NCI-H510A (cell line): ENCODE measurements at regions not wholly inside any gene's neighbourhood (a gene's known extent, or its start where the extent isn't known, plus 50 kb on each side); places are given as distances from the start of the nearest gene placed in this dataset.

Experiments used
- DNase-seq: peaks from one replicate; lab custom pipeline; 2025; lab: John Stamatoyannopoulos, UW

DNA sequence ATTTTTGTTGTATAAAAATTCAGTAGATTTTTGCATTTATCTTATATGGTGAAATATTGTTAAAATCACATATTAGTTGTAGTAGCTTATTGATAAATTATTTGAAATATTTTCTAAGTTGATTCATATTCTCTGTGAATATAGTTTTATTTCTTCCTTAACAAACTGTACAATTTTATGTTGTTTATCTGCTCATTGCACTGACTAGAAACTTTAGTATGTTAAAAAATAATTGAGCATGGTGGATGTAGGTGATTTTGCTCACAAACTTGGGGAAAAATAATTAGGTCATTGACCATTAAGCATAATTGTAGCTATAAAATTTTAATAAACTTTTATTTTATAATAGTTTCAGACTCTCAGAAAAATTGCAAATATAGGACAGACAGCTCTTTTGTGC, 1445.3 kb upstream of the MIR17HG start:
- no peak for DNase-seq

GRCh38 chr13:89903115-89903514, 1444.4 kb upstream of the MIR17HG start:
- DNase-seq: no peak

- DNase-seq: no peak
Measured at GRCh38 chr13:89910166-89910565, 1437.3 kb upstream of the MIR17HG start.

GRCh38 chr13:89916551-89916950, 1430.9 kb upstream of the MIR17HG start:
- no peak for DNase-seq

DNA sequence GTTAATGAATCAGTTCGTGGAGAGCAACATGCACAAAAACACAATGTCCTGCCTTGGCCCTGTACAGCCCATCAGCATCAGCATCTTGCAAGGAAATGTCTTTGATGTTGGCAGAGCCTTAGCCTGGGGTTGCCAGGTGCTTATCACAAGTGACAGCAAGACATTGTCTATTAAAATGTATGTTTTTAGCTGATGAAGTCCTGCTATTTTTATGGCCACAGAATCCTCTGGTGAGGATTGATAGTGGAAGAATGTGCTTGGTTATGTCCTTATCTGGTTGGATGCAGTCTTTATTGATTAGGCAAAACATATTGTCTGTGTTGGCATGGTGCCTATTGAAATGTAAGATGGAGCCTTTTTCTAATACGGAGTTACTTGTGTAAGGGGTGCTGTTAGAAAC, 1427.0 kb upstream of the MIR17HG start:
- DNase-seq: no peak

DNA sequence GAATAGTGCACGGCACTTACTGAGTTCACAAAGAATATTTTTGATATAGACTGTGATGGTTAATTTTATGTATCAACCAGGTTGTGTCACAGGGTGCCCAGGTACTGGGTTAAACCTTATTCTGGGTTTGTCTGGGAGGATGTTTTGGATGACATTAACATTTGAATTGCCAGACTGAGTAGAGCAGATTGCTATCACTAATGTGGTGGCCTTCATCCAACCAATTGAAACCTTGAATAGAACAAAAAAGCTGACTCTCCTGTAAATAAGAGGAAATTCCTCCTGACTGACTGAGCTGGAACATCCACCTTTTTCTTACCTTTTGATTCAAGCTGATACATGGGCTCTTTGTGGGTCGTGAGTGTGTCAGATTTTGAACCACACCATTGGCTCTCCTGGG, 1424.4 kb upstream of the MIR17HG start:
- no peak for DNase-seq

DNA sequence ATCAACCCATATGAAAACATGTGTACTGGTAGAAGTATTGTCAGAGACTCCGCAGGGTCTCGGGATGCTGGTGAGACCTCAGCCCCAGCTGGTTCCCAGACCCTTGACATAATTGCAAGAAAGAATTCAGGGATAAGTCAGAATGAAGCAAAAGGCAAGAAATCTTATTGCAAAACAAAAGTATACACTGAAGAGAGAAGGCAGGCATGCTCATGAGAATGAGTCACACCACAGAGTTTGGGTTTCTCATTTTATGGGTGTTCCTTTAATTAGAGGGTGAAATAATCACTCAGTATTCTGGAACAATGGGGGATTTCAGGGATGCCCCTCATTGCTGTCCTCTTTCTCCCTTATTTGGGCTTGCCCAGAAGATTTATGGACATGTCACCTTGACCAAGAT, 1423.8 kb upstream of the MIR17HG start:
- no peak for DNase-seq

DNA sequence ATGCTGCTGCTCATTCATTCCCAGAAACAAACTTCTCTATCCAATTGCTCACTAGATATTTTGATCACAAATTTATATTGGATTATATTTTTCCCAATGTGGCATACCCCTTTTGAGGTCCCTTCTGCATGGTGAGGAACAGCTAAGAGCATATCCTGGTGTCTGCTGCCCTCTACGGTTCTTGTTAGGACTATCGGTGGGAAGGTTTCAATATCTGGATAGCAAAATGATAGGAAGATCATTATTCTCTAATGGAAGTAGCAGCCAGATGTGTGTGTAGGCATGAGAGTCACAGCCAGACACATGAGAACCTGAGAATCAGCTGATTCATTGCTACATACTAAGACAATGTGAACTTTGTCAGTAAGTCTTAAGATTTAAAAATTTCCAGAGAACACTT, 1422.4 kb upstream of the MIR17HG start:
- no peak for DNase-seq

DNA sequence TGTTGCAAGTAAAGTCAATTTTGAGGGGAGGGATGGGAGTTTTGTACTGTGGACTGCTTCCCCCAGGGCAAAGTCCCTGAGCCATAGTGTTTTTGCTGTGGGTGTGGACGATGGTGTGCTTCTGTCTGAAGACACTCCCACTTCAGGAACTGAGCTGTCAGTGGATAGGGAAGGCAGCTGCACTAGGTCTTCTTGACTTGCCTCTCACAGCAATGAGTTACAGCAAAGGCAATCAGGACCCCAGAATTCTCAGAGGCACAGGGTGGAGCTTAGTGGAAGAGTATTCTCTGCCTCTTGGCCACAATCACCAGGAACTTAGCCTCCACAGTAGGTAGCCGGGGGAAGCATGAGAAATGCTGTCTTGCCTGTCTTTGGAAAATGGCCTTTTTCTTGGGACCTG, 1416.6 kb upstream of the MIR17HG start:
- DNase-seq: no peak

DNA sequence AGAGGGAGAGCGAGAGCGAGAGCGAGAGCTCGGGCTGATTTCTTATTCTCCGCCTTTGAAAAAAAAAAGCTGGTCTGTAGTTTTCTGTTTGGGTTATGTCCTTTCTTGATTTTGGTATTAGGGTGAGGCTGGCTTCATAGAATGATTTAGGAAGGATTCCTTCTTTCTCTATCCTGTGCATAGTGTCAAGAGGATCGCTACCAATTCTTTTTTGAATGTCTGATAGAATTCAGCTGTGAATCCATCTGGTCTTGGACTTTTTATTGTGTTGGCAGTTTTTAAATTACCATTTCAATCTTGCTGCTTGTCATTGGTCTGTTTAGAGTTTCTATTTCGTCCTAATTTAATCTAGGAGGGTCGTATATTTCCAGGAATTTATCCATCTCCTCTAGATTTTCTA, 1414.6 kb upstream of the MIR17HG start:
- DNase-seq: no peak

DNA sequence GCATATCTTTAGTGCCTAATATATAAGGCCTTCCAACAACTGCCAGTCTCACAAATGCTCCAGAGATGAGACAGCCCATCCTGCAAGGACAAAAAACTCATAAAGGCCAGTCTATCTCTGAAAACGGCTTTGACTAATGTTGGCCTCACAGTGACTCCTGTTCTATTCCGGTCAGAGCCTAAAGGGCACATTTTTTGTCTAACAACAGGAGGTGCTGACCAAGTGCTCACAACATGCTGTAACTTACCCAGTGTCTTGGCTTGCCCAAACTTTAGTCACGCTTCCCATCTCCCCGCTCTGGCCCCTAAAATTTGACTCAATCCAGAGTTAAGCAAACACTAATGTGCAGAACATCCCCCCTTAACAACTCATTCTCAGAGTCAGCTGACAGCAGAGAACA, 1411.2 kb upstream of the MIR17HG start:
- DNase-seq: no peak

DNA sequence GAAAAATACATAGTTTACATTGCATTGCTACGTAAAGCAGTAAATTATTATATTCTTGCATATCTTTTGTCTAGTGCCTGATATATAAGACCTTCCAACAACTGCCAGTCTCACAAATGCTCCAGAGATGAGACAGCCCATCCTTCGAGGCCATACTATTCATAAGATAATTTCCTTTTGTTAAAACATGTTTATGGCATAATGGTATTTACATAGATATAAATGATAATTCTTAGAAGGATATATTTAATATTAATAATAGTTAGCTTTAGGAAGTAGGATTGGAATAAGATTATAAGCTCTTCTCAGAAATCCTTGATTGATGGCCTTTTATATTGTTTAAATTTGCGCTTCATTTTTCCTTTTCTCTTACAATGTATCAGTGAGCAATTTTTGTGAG, 1410.1 kb upstream of the MIR17HG start:
- DNase-seq: no peak

- no peak for DNase-seq
Measured at GRCh38 chr13:89940383-89940782, 1407.1 kb upstream of the MIR17HG start.

- DNase-seq: no peak
Measured at GRCh38 chr13:89943139-89943538, 1404.3 kb upstream of the MIR17HG start.

DNA sequence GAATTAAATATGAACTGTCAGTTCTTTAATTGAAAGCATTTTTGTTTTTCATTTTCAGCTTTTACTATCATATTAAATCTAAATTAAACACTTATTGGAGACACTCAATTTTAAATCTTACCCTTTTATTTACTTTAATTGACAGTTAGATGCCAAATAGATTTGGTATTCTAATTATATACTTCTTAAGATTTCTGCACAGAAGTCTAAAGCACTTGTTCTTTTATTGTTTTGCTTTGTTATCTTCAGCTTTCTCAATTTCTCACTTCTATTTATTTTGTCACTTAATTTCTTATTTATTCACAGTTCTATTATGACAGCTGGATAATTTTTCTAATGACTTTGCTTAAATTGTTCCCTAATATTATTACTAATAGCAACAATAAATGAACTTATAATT, 1397.3 kb upstream of the MIR17HG start:
- DNase-seq: no peak

DNA sequence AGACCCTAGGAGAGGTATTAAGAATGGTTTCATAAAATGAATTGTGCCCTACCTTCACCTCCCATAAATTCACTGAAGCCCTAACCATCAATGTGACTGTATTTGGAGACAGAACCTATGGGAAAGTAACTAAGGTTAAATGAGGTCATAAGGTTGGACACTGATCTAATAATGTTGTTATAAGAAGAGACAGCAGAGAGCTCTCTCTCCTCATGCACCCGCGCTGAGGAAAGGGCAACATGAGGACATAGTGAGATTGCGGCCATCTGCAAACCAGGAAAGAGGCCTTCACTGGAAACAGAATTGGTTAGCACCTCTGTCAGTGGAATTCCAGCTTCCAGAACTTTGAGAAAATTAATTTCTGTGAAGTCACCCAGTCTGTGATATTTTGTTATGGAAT, 1396.1 kb upstream of the MIR17HG start:
- DNase-seq: no peak

DNA sequence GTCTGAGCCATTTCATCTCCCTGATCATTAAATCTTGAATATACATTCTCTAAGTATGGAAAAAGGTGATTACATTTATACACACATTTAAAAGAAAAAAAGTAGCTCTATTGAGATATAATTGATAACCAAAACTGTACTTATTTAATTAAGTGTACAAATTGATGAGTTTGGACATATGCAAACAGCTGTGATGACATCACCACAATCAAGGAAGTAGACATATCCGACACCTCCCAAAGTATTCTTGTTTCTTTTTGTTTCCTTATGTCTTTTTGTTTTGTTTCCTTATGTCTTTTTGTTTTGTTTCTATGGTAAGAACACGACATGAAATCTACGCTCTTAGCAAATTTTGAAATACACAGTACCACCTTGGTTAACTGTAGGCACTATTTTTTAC, 1393.9 kb upstream of the MIR17HG start:
- no peak for DNase-seq

DNA sequence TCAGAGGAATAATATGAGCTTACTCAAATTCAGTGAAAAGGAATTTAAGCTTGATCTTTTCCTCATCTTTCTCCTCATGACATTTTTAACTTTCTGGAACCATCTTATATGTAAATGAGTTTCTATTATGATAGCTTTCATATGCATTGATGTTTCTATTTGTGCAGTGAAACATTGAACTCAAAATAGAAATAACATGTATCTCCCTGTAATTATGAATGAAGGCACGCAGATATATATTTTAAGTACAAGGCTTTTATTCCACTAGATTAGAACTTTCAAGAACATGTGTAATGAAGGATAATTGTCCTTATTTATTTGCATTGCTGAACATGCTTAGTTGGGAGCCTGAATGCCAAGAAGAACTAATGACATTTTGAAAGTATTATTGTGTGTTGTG, 1391.7 kb upstream of the MIR17HG start:
- DNase-seq: no peak

DNA sequence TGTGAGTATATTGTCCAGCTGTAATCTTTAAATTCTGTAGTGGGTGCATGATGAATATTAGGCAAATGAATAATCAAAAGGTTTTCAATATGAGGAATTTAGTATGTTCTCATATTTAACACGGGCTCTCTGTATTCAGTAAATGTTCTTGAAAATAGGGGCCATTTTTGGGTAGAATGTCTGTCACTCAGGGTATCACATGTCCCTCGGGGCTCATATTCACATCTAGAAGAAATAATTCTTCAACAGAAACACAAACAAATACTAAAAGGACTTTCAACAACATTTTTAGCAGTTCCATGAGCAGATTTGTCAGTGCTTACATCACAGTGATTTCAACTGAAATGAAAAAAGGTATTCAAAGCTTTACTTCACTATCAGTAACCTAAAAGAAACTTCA, 1388.4 kb upstream of the MIR17HG start:
- DNase-seq: no peak

GRCh38 chr13:89965252-89965651, 1382.2 kb upstream of the MIR17HG start:
- no peak for DNase-seq

- DNase-seq: no peak
Measured at GRCh38 chr13:89966524-89966923, 1381.0 kb upstream of the MIR17HG start.

- DNase-seq: no peak
Measured at GRCh38 chr13:89967701-89968100, 1379.8 kb upstream of the MIR17HG start.

DNA sequence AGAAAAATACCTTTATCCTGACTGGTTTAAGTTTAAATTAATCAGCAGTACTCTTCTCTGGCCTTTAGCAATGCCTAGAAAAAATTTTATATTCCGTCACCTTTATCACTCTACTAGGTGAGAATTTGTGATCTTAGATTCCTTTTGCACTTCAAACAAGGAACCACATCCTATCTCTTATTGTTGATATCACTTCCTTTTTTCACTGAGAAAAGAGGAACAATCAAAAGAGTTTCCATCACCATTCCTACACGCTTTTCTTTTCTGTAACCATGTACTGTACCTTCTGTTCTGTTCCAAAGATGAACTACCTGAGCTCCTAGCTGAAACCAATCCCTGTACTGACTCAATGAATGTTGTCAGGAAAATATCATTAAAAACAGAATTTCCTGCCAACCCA, 1379.0 kb upstream of the MIR17HG start:
- DNase-seq: no peak

- no peak for DNase-seq
Measured at GRCh38 chr13:89970353-89970709, 1377.2 kb upstream of the MIR17HG start.

DNA sequence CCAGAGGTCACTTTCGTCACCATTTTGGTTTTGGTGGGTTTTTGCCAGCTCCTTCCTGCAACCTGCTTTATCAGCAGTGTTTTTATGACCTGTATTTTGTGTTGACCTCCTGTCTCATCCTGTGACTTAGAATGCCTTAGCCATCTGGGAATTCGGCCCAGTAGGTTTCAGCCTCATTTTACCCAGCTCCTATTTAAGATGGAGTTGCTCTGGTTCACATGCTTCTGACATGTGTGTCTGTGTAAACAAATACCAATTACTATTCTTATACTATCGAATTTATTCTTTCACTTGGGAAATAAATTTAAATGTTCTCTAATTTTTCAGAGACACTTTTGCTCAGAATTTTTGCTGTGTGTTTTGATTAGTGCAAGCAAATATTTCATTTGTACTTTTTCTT, 1370.3 kb upstream of the MIR17HG start:
- DNase-seq: no peak
